GM12878 (cell line): ENCODE measurements at regions not wholly inside any gene's neighbourhood (a gene's known extent, or its start where the extent isn't known, plus 50 kb on each side); places are given as distances from the start of the nearest gene placed in this dataset.

Experiments used
- ATAC-seq: fragments of 200-7000 bp; cut with Tn5 transposase; 3 replicates; pipeline ENCODE4 v1.9.1; 2020; ENCODE audit warnings: mild to moderate bottlenecking, moderate library complexity
- BruUV-seq: library from RNA; stranded (reverse); fragments of 400-500 nt; replicated peaks from 2 replicates; lab custom pipeline; 2021; lab: Mats Ljungman, UMichigan
- CTCF ChIA-PET: fragments of 300-600 bp; sonication (Branson Sonifier 250); formaldehyde crosslinking; extraction: SDS; loops from one replicate; lab custom pipeline; 2021; ENCODE audit warnings: inconsistent platforms; lab: Yijun Ruan, JAX
- POLR2A ChIA-PET: fragments of 350-600 bp; formaldehyde crosslinking; extraction: SDS; loops from one replicate; lab custom pipeline; 2021; ENCODE audit warnings: inconsistent platforms; lab: Charles Lee
- RAD21 ChIA-PET: fragments of 300-600 bp; sonication (Branson Sonifier 250); formaldehyde crosslinking; loops from one replicate; lab custom pipeline; 2023; ENCODE audit warnings: antibody characterized with exemption; ENCODE audit not compliant: unreplicated experiment; lab: Charles Lee
- SMC1A ChIA-PET: fragments of 300-600 bp; sonication (Branson Sonifier 250); formaldehyde crosslinking; loops from one replicate; lab custom pipeline; 2023; ENCODE audit not compliant: unreplicated experiment, uncharacterized antibody; lab: Charles Lee
- DNase-seq: peaks from one replicate; pipeline ENCODE4 v3.0.0-alpha.2; 2011; ENCODE audit warnings: low read depth, low spot score
- FAIRE-seq: peaks from 3 replicates; lab custom pipeline; 2011; peaks lifted over from hg19 to GRCh38; lab: Jason Lieb, UNC
- H2AFZ ChIP-seq: 2 replicates; pipeline ENCODE4 v1.6.0; 2011; ENCODE audit warnings: low read depth, low read length, control low read depth; ENCODE audit not compliant: control insufficient read depth
- H3K27ac ChIP-seq: 2 replicates; pipeline ENCODE4 v1.5.1; 2011; ENCODE audit warnings: control low read depth; ENCODE audit not compliant: control insufficient read depth, insufficient read depth
- H3K27me3 ChIP-seq, 2 experiments: replicated peaks in 1 of 2; 2 replicates each; pipeline versions ENCODE4 v1.6.0 to v1.6.1; 2011; ENCODE audit warnings: low read length in 1 of 2; ENCODE audit not compliant: control insufficient read depth in 2 of 2, insufficient read depth in 2 of 2
- H3K36me3 ChIP-seq, 2 experiments: 2 replicates each; pipeline ENCODE4 v1.5.1; 2011; ENCODE audit warnings: low read length in 1 of 2; ENCODE audit not compliant: control insufficient read depth in 2 of 2, insufficient read depth in 2 of 2
- H3K4me1 ChIP-seq: 2 replicates; pipeline ENCODE4 v1.6.1; 2011; ENCODE audit warnings: mild to moderate bottlenecking, low read length, moderate library complexity, mixed read lengths; ENCODE audit not compliant: control insufficient read depth, insufficient read depth
- H3K4me2 ChIP-seq: 2 replicates; pipeline ENCODE4 v1.6.0; 2011; ENCODE audit warnings: control low read depth; ENCODE audit not compliant: control insufficient read depth, insufficient read depth
- H3K4me3 ChIP-seq: fragments of 200-600 bp; sonication (generic); 2 replicates; pipeline ENCODE4 v1.5.1; 2016
- H3K79me2 ChIP-seq: 2 replicates; pipeline ENCODE4 v1.6.0; 2011; ENCODE audit warnings: low read length; ENCODE audit not compliant: control insufficient read depth, insufficient read depth
- H3K9ac ChIP-seq: 2 replicates; pipeline ENCODE4 v1.8.0; 2011; ENCODE audit warnings: low read length, control low read depth, mixed read lengths; ENCODE audit not compliant: control insufficient read depth, insufficient read depth
- H3K9me3 ChIP-seq: replicated peaks from 3 replicates; pipeline ENCODE4 v1.5.1; 2011; ENCODE audit warnings: mild to moderate bottlenecking, low read length; ENCODE audit not compliant: control insufficient read depth, insufficient read depth
- H4K20me1 ChIP-seq: 2 replicates; pipeline ENCODE4 v1.6.0; 2011; ENCODE audit not compliant: control insufficient read depth, insufficient read depth
- CHD1 ChIP-seq: IDR thresholded peaks from 2 replicates; pipeline ENCODE4 v1.6.1; 2012; ENCODE audit warnings: low read depth, low read length, improper control_type of control experiment
- ELK1 ChIP-seq: IDR thresholded peaks from 2 replicates; pipeline ENCODE4 v1.6.1; 2012; ENCODE audit warnings: low read depth, low read length, improper control_type of control experiment
- JUNB ChIP-seq: IDR thresholded peaks from 2 replicates; pipeline ENCODE4 v1.6.1; 2016; ENCODE audit warnings: antibody characterized with exemption, mild to moderate bottlenecking
- SREBF2 ChIP-seq: IDR thresholded peaks from 2 replicates; pipeline ENCODE4 v1.6.1; 2012; ENCODE audit warnings: mild to moderate bottlenecking, low read length
- TCF12 ChIP-seq: IDR thresholded peaks from 2 replicates; pipeline ENCODE4 v1.6.1; 2011; ENCODE audit warnings: low read depth, mild to moderate bottlenecking, low read length
- TCF3 ChIP-seq: IDR thresholded peaks from 2 replicates; pipeline ENCODE4 v1.6.1; 2012; ENCODE audit warnings: low read depth, mild to moderate bottlenecking, low read length, borderline replicate concordance; ENCODE audit not compliant: insufficient read depth
- YY1 ChIP-seq: IDR thresholded peaks from 2 replicates; pipeline ENCODE4 v1.6.1; 2011; ENCODE audit warnings: low read depth, mild to moderate bottlenecking, low read length
- ZBTB33 ChIP-seq: fragments of 450-650 bp; IDR thresholded peaks from 2 replicates; pipeline ENCODE4 v1.6.1; 2017; ENCODE audit warnings: mild to moderate bottlenecking
- ZZZ3 ChIP-seq: IDR thresholded peaks from 2 replicates; pipeline ENCODE4 v1.6.1; 2011; ENCODE audit warnings: low read depth; ENCODE audit not compliant: control insufficient read depth, insufficient read length
- in situ Hi-C: fragments of 300-500 bp; cut with MboI; formaldehyde crosslinking; loops from 9 replicates; pipeline ENCODE4 v1.14.3; 2018; ENCODE audit warnings: mixed read lengths
- intact Hi-C: fragments of 100-400 bp; cut with micrococcal nuclease; formaldehyde crosslinking; loops from one replicate; pipeline ENCODE4 v1.14.2; 2022; ENCODE audit not compliant: unreplicated experiment

- POLR2A ChIA-PET: no interaction called here
- in situ Hi-C loops (no loop called here), intact Hi-C loops (no loop called here)
- no peaks in the 10 kb centered on the region for H3K79me2 ChIP-seq
- H3K27ac ChIP-seq: no peak overlapping the region
- H2AFZ ChIP-seq: no peak overlapping the region
- CTCF ChIA-PET: interaction anchor here (2.2 kb wide), 1 partner anchor 10 kb away, joined by 5 read pairs; no protein-coding TSS in a partner anchor
- no TSS peak for BruUV-seq
- H3K4me2 ChIP-seq: no peak overlapping the region
- no peak overlapping the region for H3K4me3 ChIP-seq
- ATAC-seq: no peak
- RAD21 ChIA-PET: no interaction called here
- no peaks in the 10 kb centered on the region for H3K27me3 ChIP-seq
- DNase-seq: no peak
- SMC1A ChIA-PET: no interaction called here
- no peak overlapping the region for H3K9ac ChIP-seq
- no peak for TF ChIP-seq YY1
- no peak for TF ChIP-seq TCF3
- TF ChIP-seq ZBTB33: no peak
- TF ChIP-seq CHD1: no peak
- no peak for TF ChIP-seq JUNB
- no peak for TF ChIP-seq ELK1
- TF ChIP-seq SREBF2: no peak
- TF ChIP-seq ZZZ3: no peak
- TF ChIP-seq TCF12: no peak
- H3K36me3 ChIP-seq: no peaks in the 10 kb centered on the region
- H4K20me1 ChIP-seq: no peaks in the 10 kb centered on the region
- H3K4me1 ChIP-seq: peaks cover 4% of the 10 kb centered on the region; the same call in 1 of the 2 replicates
- FAIRE-seq: no peak
- no peaks in the 10 kb centered on the region; the same call in 2 of the 3 replicates for H3K9me3 ChIP-seq
These were observed 102.0 kb downstream of the CASP12 start for GRCh38 chr11:104796301-104796700.
